HL-60 (cell line): ENCODE measurements at regions not wholly inside any gene's neighbourhood (a gene's known extent, or its start where the extent isn't known, plus 50 kb on each side); places are given as distances from the start of the nearest gene placed in this dataset.

Experiments used
- GABPA ChIP-seq: IDR thresholded peaks from 2 replicates; pipeline ENCODE4 v1.6.1; 2012; ENCODE audit warnings: low read depth
- POLR2AphosphoS5 ChIP-seq: IDR thresholded peaks from 2 replicates; pipeline ENCODE4 v1.6.1; 2012; ENCODE audit warnings: low read depth
- TF ChIP-seq, protein P1 (sequence below): IDR thresholded peaks from one replicate; pipeline ENCODE4 v1.5.1; 2011; ENCODE audit warnings: low read length, control low read depth, inconsistent platforms; ENCODE audit not compliant: insufficient read depth
- TF ChIP-seq, protein P2 (sequence below): IDR thresholded peaks from 2 replicates; pipeline ENCODE4 v1.6.1; 2012; ENCODE audit warnings: low read depth; ENCODE audit not compliant: insufficient replicate concordance

DNA sequence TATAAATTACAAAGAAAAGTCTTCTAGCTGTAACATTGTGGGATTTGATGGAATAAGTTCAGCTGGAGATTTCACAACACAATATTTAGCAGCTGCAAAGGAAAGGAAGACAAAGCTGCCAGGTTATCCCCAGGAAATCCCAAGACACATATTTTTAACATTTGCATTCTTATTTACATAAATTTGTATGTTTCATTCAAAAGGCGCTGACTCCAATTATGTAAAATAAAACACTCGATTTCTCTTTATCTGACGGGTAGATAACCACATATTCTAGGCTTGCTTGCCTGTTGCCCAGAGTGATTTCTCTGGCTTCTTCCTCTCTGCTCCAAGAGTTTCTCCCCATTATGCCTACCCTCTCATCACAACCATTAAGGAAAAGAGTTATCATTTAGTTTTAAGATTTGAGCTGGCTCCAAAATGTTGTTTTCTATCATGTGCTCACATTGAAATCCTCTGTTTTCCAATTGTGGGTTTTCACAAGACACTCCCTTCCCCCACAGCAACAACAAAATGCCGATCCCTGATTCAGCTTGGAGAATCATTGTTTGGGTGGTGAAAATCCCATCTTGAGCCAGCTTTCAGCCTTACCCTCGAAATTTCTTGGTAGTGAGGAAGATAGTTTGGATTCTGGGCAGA, 128.2 kb upstream of the RASGEF1B start:
- TF ChIP-seq, protein P1, sequence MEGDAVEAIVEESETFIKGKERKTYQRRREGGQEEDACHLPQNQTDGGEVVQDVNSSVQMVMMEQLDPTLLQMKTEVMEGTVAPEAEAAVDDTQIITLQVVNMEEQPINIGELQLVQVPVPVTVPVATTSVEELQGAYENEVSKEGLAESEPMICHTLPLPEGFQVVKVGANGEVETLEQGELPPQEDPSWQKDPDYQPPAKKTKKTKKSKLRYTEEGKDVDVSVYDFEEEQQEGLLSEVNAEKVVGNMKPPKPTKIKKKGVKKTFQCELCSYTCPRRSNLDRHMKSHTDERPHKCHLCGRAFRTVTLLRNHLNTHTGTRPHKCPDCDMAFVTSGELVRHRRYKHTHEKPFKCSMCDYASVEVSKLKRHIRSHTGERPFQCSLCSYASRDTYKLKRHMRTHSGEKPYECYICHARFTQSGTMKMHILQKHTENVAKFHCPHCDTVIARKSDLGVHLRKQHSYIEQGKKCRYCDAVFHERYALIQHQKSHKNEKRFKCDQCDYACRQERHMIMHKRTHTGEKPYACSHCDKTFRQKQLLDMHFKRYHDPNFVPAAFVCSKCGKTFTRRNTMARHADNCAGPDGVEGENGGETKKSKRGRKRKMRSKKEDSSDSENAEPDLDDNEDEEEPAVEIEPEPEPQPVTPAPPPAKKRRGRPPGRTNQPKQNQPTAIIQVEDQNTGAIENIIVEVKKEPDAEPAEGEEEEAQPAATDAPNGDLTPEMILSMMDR = no peak
- TF ChIP-seq, protein P2, sequence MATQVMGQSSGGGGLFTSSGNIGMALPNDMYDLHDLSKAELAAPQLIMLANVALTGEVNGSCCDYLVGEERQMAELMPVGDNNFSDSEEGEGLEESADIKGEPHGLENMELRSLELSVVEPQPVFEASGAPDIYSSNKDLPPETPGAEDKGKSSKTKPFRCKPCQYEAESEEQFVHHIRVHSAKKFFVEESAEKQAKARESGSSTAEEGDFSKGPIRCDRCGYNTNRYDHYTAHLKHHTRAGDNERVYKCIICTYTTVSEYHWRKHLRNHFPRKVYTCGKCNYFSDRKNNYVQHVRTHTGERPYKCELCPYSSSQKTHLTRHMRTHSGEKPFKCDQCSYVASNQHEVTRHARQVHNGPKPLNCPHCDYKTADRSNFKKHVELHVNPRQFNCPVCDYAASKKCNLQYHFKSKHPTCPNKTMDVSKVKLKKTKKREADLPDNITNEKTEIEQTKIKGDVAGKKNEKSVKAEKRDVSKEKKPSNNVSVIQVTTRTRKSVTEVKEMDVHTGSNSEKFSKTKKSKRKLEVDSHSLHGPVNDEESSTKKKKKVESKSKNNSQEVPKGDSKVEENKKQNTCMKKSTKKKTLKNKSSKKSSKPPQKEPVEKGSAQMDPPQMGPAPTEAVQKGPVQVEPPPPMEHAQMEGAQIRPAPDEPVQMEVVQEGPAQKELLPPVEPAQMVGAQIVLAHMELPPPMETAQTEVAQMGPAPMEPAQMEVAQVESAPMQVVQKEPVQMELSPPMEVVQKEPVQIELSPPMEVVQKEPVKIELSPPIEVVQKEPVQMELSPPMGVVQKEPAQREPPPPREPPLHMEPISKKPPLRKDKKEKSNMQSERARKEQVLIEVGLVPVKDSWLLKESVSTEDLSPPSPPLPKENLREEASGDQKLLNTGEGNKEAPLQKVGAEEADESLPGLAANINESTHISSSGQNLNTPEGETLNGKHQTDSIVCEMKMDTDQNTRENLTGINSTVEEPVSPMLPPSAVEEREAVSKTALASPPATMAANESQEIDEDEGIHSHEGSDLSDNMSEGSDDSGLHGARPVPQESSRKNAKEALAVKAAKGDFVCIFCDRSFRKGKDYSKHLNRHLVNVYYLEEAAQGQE = no peak
- TF ChIP-seq POLR2AphosphoS5 (no peak), GABPA (no peak)
